GM19035 (cell line): ENCODE measurements at regions not wholly inside any gene's neighbourhood (a gene's known extent, or its start where the extent isn't known, plus 50 kb on each side); places are given as distances from the start of the nearest gene placed in this dataset.
"Not testable (repeated sequence)": the region's sequence is repeated elsewhere in the genome, so short reads cannot be mapped to it uniquely, and the experiment has no call there.

Source experiments
- ATAC-seq: cut with Tn5 transposase; IDR thresholded peaks from one replicate; pipeline ENCODE4 v1.9.1; 2021; ENCODE audit not compliant: unreplicated experiment

- no peak for ATAC-seq
These were observed 576.5 kb upstream of the BRINP1 start for GRCh38 chr9:119945686-119946085.

GRCh38 chr9:119941091-119941490 lies 571.9 kb upstream of the BRINP1 start:
- no peak for ATAC-seq

DNA sequence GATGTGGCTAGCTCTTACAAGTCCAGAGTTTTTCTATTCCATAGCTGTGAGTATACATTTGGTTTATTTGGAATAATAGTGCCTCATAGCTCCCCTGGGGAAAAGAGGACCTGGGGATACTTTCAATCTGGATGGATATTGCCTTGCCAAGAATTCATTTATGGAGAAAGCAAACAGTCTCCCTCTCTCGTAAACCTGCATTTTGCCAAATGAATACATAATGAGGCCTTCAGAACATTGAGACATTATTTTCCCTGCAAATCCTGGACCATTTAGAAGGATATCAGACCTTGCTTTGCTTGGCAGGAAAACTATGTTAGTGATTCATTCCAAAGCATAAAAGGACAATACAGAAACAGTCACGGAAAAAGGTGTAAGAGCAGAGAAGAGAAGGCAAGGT lies 569.6 kb upstream of the BRINP1 start:
- ATAC-seq = no peak

- ATAC-seq = no peak
These were observed 565.3 kb upstream of the BRINP1 start for GRCh38 chr9:119934497-119934896.

DNA sequence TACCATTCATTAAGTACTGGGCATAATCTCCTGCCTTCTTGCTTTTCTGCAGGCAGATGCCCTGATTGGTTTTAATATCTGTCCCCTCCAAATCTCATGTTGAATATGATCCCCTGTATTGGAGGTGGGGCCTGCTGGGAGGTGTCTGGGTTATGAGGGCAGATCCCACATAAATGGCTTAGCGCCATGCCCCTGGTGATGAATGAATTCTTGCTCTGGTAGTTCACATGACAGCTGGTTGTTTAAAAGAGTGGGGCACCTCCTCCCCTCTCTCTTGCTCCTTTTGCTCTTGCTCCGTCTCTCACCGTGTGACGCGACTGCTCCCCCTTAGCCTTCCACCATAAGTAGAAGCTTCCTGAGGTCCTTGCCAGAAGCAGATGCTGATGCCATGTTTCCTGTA lies 564.0 kb upstream of the BRINP1 start:
- ATAC-seq = no peak

GRCh38 chr9:119924736-119925135 lies 555.5 kb upstream of the BRINP1 start:
- no peak for ATAC-seq

DNA sequence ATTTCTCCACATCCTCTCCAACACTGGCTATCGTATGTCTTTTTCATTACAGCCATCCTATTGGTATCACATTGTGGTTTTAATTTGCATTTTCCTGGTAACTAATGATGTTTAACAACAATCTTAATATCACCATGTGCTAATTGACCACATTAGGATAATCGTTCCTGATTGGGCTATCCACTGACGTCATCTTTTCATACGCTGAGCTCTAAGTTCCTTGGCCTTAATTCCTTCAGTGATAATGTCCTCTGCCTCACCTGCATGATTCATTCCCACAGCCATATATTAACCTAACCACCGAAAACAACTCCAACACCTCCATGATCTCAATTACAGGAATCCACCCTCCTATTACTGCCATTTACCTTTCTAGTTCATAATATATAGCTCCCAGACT lies 547.9 kb upstream of the BRINP1 start:
- ATAC-seq = no peak

GRCh38 chr9:119907056-119907455 lies 537.8 kb upstream of the BRINP1 start:
- no peak for ATAC-seq

GRCh38 chr9:119905724-119906123 lies 536.5 kb upstream of the BRINP1 start:
- ATAC-seq = no peak

DNA sequence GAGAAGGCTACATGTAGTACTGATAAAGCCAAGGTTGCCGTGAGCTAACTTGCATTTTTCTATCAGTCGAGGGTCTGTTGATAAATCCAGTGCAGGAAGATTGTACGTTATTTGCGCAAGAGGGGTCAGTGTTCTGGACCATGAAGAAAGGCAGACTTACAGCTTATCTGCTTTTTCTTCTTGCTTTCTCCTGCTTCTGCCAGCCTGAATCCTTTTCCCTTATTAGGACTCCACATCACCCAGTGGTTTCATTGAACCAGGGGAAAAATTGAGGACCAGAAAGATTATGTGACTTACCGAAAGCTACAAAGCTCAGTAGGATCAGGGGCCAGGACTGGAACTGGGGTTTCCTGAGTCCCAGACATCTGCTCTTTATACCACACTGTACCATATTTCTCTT lies 534.6 kb upstream of the BRINP1 start:
- ATAC-seq = no peak

GRCh38 chr9:119902611-119903010 lies 533.4 kb upstream of the BRINP1 start:
- ATAC-seq = no peak

DNA sequence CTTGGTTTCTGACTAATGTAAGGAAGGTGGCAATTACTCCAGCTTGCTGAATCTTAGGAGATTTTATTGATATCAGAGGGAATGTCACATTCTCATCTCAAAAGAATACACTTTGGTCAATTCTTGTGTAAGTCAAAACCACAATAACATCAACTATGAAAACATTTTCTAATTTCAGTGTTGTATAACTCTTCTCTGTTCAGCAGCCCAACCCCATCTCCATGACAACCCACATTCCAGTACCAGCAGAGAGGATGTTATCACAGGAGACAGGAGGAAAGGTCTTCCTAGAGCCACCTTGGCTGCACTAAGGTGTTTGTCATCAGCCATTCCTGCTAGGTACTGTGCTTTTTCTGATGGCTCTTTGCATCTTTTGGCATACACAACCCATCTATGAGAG lies 529.1 kb upstream of the BRINP1 start:
- ATAC-seq = no peak

DNA sequence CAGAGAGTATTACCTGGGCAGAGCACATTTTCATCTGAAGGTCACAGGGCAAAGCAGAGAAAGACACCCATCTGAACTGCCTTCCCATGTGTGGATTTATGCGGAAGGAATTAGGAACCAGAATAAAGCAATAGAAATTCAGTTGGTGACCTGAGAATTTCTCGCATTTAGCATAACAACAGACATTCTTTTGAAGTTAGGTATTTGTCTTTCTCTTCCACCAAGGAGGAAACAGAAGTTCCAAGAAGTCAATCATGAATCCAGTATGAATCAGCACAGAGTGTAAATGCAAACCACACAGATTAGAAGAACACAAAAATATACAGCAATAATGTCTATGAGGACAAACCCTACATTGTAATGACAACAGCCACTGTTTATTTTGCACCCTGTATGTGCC lies 515.2 kb upstream of the BRINP1 start:
- ATAC-seq = no peak

- ATAC-seq = no peak
These were observed 512.7 kb upstream of the BRINP1 start for GRCh38 chr9:119881898-119882297.

GRCh38 chr9:119880361-119880760 lies 511.1 kb upstream of the BRINP1 start:
- ATAC-seq = no peak

GRCh38 chr9:119877306-119877705 lies 508.1 kb upstream of the BRINP1 start:
- no peak for ATAC-seq

DNA sequence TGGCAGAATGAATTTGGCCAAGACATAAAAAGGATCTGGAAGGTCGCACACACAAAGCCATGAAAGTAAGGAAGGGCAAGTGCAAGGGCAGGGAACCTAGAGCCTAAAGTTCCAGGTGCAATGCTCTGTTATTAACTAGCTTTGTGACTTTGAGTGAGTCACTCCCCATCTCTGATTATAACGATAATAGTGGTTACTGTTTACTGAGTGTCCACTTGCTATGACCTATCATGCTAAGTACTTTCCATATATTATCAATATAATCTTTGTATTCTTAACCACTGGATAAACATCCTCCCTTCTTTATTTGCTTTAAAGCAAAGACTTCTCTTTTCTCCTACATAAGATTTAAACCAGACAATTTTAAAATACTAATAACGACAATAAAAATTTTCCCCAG lies 504.6 kb upstream of the BRINP1 start:
- ATAC-seq = no peak

- ATAC-seq = not testable (repeated sequence)
These were observed 501.0 kb upstream of the BRINP1 start for GRCh38 chr9:119870251-119870650.

- ATAC-seq = no peak
These were observed 499.5 kb upstream of the BRINP1 start for GRCh38 chr9:119868694-119869093.

DNA sequence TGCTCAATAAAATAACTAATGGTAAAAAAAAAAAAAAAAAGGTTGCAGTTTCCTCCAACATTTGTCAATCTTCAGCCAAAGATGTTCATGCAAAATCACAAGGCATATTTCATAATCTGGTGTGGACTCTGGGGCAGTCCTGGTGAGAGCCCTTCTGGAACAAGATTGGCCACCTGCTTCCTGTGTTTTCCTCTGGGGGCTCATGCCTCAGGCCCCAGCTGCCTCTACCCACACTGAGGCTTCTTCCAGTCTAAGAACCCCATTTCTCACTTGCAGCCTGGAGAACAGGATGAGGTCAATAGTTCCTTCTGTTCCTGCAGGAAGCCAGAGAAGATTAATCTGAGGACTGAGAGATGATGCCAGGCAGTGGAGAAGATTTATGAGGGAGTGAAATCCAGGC lies 492.6 kb upstream of the BRINP1 start:
- no peak for ATAC-seq

DNA sequence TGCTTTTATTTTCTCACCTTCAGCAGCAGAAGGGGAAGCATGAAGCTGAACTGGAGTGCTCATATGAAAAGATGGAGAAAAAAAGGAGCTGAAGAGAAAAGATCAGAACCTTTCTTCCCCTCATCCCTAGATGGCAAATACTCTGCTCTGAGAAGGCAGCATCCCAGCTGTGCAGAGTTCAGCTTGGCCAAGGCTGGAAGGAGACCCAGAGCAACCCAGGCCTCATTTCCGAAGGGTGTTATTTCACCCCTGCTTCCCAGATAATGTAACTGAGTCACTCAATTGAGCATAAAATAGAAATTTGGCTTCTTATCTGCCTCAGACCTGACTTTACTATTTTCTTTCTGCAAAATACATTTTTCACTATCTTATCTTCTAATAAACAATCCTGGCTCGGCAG lies 489.9 kb upstream of the BRINP1 start:
- ATAC-seq = no peak

- no peak for ATAC-seq
These were observed 483.9 kb upstream of the BRINP1 start for GRCh38 chr9:119853126-119853525.

GRCh38 chr9:119852390-119852789 lies 483.2 kb upstream of the BRINP1 start:
- ATAC-seq = no peak

GRCh38 chr9:119844431-119844830 lies 475.2 kb upstream of the BRINP1 start:
- no peak for ATAC-seq
